Stimulated activated naive CD8-positive, alpha-beta T cell treated with anti-CD3 and anti-CD28 coated beads, Interleukin-15, Interleukin-2, amounts not matched to agents 100 ng/mL and 50 ng/mL, for 24 hours (primary cell): ENCODE measurements at regions not wholly inside any gene's neighbourhood (a gene's known extent, or its start where the extent isn't known, plus 50 kb on each side); places are given as distances from the start of the nearest gene placed in this dataset.

Source experiments
- H3K27ac Mint-ChIP-seq: one replicate; pipeline ENCODE4 v1.8.0; 2021; ENCODE audit warnings: mild to moderate bottlenecking, mixed read lengths
- H3K27me3 Mint-ChIP-seq: one replicate; pipeline ENCODE4 v1.8.0; 2021; ENCODE audit warnings: mixed read lengths
- H3K36me3 Mint-ChIP-seq: one replicate; pipeline ENCODE4 v1.8.0; 2021; ENCODE audit warnings: low read depth, mixed read lengths
- H3K4me1 Mint-ChIP-seq: one replicate; pipeline ENCODE4 v1.8.0; 2021; ENCODE audit warnings: low read depth, mixed read lengths
- H3K4me3 Mint-ChIP-seq: one replicate; pipeline ENCODE4 v1.8.0; 2021; ENCODE audit warnings: mild to moderate bottlenecking, mixed read lengths
- H3K9me3 Mint-ChIP-seq: one replicate; pipeline ENCODE4 v1.8.0; 2021; ENCODE audit warnings: mixed read lengths

GRCh38 chr7:51517187-51517586, 200.6 kb upstream of the COBL start:
- no peak overlapping the region for H3K27ac Mint-ChIP-seq
- H3K4me3 Mint-ChIP-seq = no peak overlapping the region
- no peaks in the 10 kb centered on the region for H3K27me3 Mint-ChIP-seq
- no peaks in the 10 kb centered on the region for H3K4me1 Mint-ChIP-seq
- no peaks in the 10 kb centered on the region for H3K36me3 Mint-ChIP-seq
- H3K9me3 Mint-ChIP-seq = no peaks in the 10 kb centered on the region

- no peaks in the 10 kb centered on the region for H3K4me1 Mint-ChIP-seq
- no peaks in the 10 kb centered on the region for H3K27me3 Mint-ChIP-seq
- peaks cover 4% of the 10 kb centered on the region for H3K9me3 Mint-ChIP-seq
- H3K36me3 Mint-ChIP-seq = no peaks in the 10 kb centered on the region
- H3K27ac Mint-ChIP-seq = no peak overlapping the region
- H3K4me3 Mint-ChIP-seq = no peak overlapping the region
Measured at GRCh38 chr7:51501620-51502019, 185.0 kb upstream of the COBL start.

- no peaks in the 10 kb centered on the region for H3K27me3 Mint-ChIP-seq
- no peaks in the 10 kb centered on the region for H3K4me1 Mint-ChIP-seq
- H3K4me3 Mint-ChIP-seq = no peak overlapping the region
- H3K9me3 Mint-ChIP-seq = no peaks in the 10 kb centered on the region
- H3K36me3 Mint-ChIP-seq = no peaks in the 10 kb centered on the region
- H3K27ac Mint-ChIP-seq = no peak overlapping the region
Measured at GRCh38 chr7:51482976-51483375, 166.4 kb upstream of the COBL start.

GRCh38 chr7:51481421-51481820, 164.8 kb upstream of the COBL start:
- Mint-ChIP-seq H3K4me3 (no peak overlapping the region), H3K36me3 (no peaks in the 10 kb centered on the region), H3K9me3 (no peaks in the 10 kb centered on the region), H3K27me3 (no peaks in the 10 kb centered on the region), H3K27ac (no peak overlapping the region), H3K4me1 (no peaks in the 10 kb centered on the region)

- H3K27me3 Mint-ChIP-seq = no peaks in the 10 kb centered on the region
- H3K27ac Mint-ChIP-seq = no peak overlapping the region
- H3K4me1 Mint-ChIP-seq = no peaks in the 10 kb centered on the region
- H3K4me3 Mint-ChIP-seq = no peak overlapping the region
- no peaks in the 10 kb centered on the region for H3K36me3 Mint-ChIP-seq
- no peaks in the 10 kb centered on the region for H3K9me3 Mint-ChIP-seq
Measured at GRCh38 chr7:51477819-51478218, 161.2 kb upstream of the COBL start.

GRCh38 chr7:51477323-51477722, 160.7 kb upstream of the COBL start:
- peaks cover 4% of the 10 kb centered on the region for H3K27me3 Mint-ChIP-seq
- no peak overlapping the region for H3K4me3 Mint-ChIP-seq
- H3K9me3 Mint-ChIP-seq = no peaks in the 10 kb centered on the region
- no peak overlapping the region for H3K27ac Mint-ChIP-seq
- no peaks in the 10 kb centered on the region for H3K4me1 Mint-ChIP-seq
- H3K36me3 Mint-ChIP-seq = no peaks in the 10 kb centered on the region

GRCh38 chr7:51476026-51476425, 159.4 kb upstream of the COBL start:
- Mint-ChIP-seq H3K9me3 (no peaks in the 10 kb centered on the region), H3K27me3 (peaks cover 10% of the 10 kb centered on the region), H3K27ac (no peak overlapping the region), H3K4me1 (no peaks in the 10 kb centered on the region), H3K4me3 (no peak overlapping the region), H3K36me3 (no peaks in the 10 kb centered on the region)

- H3K27me3 Mint-ChIP-seq = peaks cover 12% of the 10 kb centered on the region
- no peak overlapping the region for H3K4me3 Mint-ChIP-seq
- no peak overlapping the region for H3K27ac Mint-ChIP-seq
- no peaks in the 10 kb centered on the region for H3K9me3 Mint-ChIP-seq
- no peaks in the 10 kb centered on the region for H3K36me3 Mint-ChIP-seq
- peaks cover 4% of the 10 kb centered on the region for H3K4me1 Mint-ChIP-seq
Measured at GRCh38 chr7:51472873-51473272, 156.3 kb upstream of the COBL start.

- H3K27ac Mint-ChIP-seq = no peak overlapping the region
- peaks cover 12% of the 10 kb centered on the region for H3K27me3 Mint-ChIP-seq
- no peaks in the 10 kb centered on the region for H3K9me3 Mint-ChIP-seq
- H3K4me3 Mint-ChIP-seq = no peak overlapping the region
- H3K4me1 Mint-ChIP-seq = peaks cover 11% of the 10 kb centered on the region
- no peaks in the 10 kb centered on the region for H3K36me3 Mint-ChIP-seq
Measured at GRCh38 chr7:51471981-51472296, 155.3 kb upstream of the COBL start.

GRCh38 chr7:51471210-51471980, 154.8 kb upstream of the COBL start:
- H3K4me3 Mint-ChIP-seq = no peak overlapping the region
- peaks cover 12% of the 10 kb centered on the region for H3K27me3 Mint-ChIP-seq
- no peaks in the 10 kb centered on the region for H3K36me3 Mint-ChIP-seq
- H3K27ac Mint-ChIP-seq = no peak overlapping the region
- peaks cover 11% of the 10 kb centered on the region for H3K4me1 Mint-ChIP-seq
- H3K9me3 Mint-ChIP-seq = no peaks in the 10 kb centered on the region

- Mint-ChIP-seq H3K36me3 (no peaks in the 10 kb centered on the region), H3K9me3 (no peaks in the 10 kb centered on the region), H3K27me3 (peaks cover 14% of the 10 kb centered on the region), H3K4me1 (peaks cover 11% of the 10 kb centered on the region), H3K4me3 (no peak overlapping the region), H3K27ac (no peak overlapping the region)
Measured at GRCh38 chr7:51467384-51468017, 150.9 kb upstream of the COBL start.

- Mint-ChIP-seq H3K4me3 (no peak overlapping the region), H3K27me3 (peaks cover 3% of the 10 kb centered on the region), H3K27ac (no peak overlapping the region), H3K4me1 (no peaks in the 10 kb centered on the region), H3K9me3 (no peaks in the 10 kb centered on the region), H3K36me3 (no peaks in the 10 kb centered on the region)
Measured at GRCh38 chr7:51459809-51460208, 143.2 kb upstream of the COBL start.

GRCh38 chr7:51458693-51459092, 142.1 kb upstream of the COBL start:
- H3K9me3 Mint-ChIP-seq = no peaks in the 10 kb centered on the region
- no peak overlapping the region for H3K4me3 Mint-ChIP-seq
- H3K27ac Mint-ChIP-seq = no peak overlapping the region
- H3K4me1 Mint-ChIP-seq = no peaks in the 10 kb centered on the region
- no peaks in the 10 kb centered on the region for H3K36me3 Mint-ChIP-seq
- peaks cover under 1% of the 10 kb centered on the region for H3K27me3 Mint-ChIP-seq

GRCh38 chr7:51457079-51457478, 140.5 kb upstream of the COBL start:
- H3K4me1 Mint-ChIP-seq = no peaks in the 10 kb centered on the region
- H3K36me3 Mint-ChIP-seq = no peaks in the 10 kb centered on the region
- no peak overlapping the region for H3K27ac Mint-ChIP-seq
- H3K9me3 Mint-ChIP-seq = no peaks in the 10 kb centered on the region
- H3K4me3 Mint-ChIP-seq = no peak overlapping the region
- H3K27me3 Mint-ChIP-seq = no peaks in the 10 kb centered on the region

- no peaks in the 10 kb centered on the region for H3K36me3 Mint-ChIP-seq
- no peaks in the 10 kb centered on the region for H3K4me1 Mint-ChIP-seq
- H3K27ac Mint-ChIP-seq = no peak overlapping the region
- H3K4me3 Mint-ChIP-seq = no peak overlapping the region
- H3K27me3 Mint-ChIP-seq = no peaks in the 10 kb centered on the region
- no peaks in the 10 kb centered on the region for H3K9me3 Mint-ChIP-seq
Measured at GRCh38 chr7:51456431-51457060, 139.9 kb upstream of the COBL start.
